Fibroblast of upper back skin (primary cell): ENCODE measurements at regions not wholly inside any gene's neighbourhood (a gene's known extent, or its start where the extent isn't known, plus 50 kb on each side); places are given as distances from the start of the nearest gene placed in this dataset.
"Not testable (repeated sequence)": the region's sequence is repeated elsewhere in the genome, so short reads cannot be mapped to it uniquely, and the experiment has no call there.

Experiments used
- DNase-seq: peaks from one replicate; pipeline ENCODE4 v3.0.0-alpha.2; 2013

DNA sequence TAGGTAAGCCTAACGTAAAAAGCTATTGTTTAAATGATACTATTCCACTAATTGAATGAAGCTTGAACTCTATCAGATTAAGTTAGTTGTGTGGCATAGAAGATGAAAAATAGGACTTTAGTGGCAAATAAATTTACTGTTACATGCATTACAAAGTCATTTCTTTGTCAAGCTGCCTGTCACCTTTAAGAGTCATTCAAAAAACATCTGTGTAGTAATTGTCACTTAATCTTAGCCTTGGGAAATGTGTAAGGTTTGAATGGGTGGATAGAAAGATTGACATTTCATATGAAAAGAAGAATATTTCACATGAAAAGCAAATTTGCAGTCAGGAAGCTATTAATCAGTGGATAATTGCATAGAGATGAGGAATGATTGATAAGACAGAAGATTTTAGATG lies 473.5 kb downstream of the DNAH5 start:
- no peak for DNase-seq

DNA sequence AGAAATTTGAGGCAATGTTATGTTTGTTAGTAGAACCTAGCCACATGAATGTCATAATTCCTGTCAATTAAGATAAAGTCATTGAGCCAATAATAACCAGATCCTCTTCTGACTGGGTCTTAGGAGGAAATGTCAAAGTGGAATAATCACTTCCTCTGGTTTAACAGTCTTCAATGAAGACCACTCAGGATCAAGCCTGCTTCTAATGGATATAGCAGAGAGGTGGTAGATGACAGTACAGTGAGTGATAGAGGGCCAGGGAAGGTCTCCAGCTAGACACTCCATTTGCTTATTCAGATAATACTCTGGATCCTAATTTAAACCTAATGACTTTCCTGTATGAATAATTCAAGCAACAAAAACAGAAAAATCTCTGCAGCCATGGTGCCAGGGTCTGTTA lies 474.2 kb downstream of the DNAH5 start:
- no peak for DNase-seq

DNA sequence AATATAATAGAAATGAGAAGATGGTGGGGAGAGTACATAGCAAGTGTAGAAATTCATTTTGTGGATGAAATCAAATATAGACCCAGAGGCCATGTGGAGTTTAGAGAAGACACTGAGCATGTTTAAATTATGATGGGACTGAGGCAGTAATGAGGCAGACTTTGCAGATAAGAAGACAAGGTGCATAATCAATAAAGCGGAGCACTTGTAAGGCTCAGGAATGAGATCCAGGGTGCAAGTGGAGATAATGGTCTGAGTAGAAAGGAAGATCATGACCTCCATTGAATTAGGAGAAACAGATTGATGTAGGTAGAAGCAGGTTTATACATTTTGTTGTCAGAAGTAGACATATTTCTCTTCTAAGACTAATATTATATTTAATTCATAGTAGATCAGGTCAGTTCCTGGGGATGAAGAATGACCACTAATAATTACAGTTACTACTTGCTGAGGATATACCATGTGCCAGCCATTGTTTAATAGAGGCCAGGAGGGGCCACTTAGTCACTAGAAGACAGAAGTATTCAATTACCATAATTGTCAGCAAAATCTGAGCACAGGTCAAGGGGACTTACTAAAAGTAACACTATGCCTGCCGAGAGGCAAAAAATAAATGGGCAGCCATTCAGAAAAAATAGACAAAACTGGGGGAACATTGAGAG lies 479.8 kb downstream of the DNAH5 start:
- no peak for DNase-seq

DNA sequence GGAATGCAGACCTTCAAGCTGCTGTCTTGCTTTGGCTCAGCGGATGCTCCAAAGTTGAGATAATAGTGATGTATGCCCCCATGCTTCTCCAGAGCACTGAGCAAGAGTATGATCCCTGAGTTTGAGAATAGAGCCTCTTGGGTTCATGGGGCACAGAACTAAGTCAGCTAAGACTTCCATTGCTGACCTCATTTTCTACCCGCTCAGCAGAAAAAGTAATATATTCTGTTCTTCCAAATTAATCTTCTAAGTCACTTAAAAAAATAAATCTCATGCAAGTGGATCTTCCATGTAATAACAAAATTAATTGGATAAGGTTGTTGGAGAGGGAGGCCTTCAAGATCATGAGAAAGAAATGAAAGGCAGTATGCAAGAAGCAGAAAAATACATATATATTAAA lies 483.9 kb downstream of the DNAH5 start:
- no peak for DNase-seq

DNA sequence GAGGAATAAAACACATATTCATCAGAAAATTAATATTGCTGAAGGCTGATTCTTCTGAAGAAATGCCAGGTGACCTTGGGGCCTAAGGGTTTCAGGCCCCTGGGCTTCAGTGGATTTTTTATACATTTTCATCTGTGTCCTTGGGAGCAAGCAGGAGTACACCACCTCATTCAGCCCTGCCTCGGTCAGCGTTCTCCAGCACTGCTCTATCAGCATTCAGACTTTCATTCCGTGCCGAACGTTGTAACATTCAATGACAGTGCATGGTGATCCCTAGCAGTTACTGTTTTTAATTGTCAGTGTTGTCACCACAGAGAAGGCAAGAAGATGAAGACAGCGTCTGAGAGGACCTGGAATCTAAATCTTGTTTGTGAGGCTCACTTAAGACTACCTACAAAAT lies 490.4 kb downstream of the DNAH5 start:
- DNase-seq, result no peak

DNA sequence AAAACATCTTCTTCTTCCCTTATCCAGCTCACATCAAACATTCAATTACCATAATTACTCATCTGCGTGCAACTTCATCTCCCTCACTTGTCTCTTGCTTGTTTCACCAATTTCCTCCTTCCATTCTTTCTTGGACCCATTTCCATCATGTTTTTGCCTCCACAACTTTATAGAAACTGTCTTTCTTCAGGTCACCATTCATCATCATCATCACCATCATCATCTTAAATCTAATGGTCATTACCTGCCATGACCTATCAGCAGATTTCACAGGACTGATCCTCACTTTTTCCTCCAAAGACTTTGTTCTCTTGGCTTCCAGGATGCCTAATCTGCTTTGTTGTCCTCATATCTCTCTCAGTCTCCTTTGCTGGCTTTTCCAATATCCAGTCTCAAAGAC lies 495.6 kb downstream of the DNAH5 start:
- DNase-seq, result no peak

DNA sequence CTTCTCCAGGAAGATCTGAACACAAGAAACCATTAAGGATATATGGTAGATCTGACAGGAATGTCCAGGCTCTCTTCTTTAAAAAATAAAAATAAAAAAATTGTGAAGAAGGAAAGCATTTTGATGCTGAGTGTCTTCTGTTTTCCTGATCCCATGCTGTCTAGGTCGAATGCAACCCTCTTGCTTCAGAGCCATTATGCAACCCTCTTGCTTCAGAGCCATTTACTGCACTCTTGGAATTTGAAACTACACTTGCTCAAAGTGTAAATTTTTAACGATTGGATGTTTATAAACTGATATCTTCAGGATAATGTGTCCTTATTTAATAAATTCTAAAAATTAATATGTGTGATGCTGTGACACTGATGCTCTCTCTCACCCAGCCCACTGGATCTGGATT lies 505.1 kb downstream of the DNAH5 start:
- DNase-seq, result no peak

DNA sequence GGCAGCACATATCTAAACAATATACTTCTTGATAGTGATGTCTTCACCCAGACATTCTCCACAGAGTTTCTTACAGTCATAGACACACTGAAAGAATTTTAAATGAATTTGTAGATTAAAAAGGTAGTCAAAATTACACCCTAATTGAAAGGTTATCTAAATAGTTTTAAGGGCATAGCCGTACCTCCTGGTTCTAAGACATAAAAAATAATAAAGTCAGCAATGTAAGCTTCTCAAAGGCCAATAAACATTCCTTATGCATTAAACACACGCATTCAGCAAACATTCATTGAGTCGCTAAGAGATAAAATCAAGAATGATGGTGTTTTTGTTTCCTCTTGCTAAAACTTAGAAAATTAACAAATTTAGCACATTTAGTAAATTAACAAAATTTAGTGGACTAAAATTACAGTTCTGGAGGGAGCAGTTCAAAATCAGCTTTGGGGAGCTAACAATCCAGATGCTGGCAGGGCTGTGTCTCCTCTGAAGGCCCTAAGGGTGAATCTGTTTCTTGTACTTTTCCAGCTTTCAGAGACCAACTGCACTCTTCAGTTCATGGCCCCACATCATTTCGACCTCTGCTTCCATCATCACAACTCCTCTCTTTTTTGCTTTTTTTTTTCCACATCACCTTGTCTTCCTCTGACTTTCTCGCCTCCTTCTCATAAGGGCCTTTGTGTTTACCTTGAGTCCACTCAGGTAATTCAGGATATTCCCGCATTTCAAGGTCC lies 516.5 kb downstream of the DNAH5 start:
- DNase-seq, result no peak

DNA sequence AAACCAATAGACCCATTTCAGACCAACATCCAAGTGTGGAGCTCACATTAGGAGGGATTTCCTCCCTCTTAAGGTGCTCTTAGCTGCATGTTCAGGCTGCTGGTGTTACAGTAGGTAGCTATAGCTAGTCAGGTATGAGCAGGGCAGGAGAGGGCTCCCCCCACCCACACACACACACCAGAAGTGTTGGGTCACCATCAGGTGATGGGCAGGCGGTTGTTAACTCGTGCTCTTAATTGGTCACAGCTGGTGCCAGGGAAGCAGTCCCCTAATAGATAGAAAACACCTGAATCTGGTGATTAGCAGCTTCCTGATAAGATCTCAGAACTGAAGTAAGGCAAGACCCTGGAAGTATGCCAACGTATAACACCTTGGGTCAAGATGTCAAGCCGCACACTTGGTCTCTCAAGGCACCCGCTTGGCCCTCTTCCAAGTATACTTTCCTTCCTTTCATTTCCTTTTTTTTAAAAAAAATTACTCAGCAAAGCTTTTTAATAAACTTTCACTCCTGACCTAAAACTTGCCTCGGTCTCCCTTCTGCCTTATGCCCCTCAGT lies 532.4 kb downstream of the DNAH5 start:
- DNase-seq, result no peak

DNA sequence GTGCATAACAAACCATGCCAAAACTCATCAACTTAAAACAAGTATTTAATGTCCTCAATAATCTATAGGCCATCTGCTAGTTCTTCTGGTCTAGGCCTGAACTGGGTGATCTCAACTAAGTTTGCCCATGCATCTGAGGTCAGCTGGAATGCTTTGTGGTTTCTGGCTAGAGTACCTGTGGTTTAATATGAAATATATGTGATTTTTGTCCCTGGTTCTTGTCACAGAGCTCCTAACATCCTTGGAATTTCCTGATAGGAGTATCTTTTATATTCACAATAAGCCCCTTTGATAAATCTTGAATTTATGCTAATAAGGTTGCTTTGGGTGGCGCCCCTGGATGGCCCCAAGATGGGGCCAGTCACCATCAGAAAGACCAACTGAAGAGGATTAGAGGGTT lies 535.9 kb downstream of the DNAH5 start:
- DNase-seq, result peak; percentile 44

DNA sequence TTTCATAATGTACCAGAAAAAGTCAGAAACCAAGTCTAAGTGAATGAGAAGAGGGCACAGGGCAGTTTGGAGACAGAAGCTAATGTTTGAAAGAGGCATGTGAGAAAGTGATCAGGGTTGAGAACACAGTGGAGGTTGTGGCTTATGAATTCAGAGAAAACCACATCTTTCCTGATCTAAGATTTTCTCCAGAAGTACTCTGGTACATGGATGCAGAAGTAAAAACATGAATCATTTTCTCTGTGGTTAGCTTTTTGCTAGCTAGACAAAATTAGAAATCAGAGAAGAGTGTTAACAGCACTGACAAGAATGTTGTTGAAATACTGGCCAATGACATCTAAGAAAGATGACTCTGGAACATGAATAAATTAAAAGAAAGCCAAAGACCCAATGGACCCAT lies 541.1 kb downstream of the DNAH5 start:
- peak; percentile 25 for DNase-seq

DNA sequence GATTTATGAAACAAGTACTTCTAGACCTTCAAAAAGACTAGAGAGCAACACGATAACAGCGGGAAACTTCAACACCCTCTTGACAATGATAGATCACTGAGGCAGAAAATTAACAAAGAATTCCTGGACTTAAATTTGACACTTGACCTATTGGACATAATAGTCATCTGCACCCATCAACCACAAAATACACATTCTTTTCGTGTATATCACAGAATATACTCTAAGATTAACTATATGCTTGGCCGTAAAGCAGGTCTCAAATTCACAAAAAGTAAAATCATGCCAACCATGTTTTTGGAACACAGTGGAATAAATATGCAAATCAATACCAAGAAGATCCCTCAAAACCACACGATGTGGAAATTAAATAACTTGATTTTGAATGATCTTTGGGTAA lies 559.4 kb downstream of the DNAH5 start:
- no peak for DNase-seq

DNA sequence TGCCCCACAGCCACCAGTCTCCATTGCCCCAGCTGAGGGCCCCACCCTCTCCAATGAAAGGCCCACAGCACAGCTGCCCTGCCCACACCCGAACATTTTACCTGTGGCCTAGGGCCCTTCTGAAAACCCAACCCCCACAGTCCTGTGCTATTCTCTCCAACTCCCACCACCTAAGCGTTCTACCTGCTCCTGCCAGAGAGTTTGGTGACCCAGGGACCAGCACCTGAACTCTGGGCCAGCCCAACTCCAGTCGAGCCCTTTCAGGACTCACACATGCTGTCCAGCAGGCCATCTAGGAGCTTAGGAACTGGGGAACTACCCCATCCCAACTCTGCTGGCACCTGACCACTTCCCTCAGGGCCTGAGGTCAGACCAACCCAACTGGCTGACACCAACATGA lies 562.3 kb downstream of the DNAH5 start:
- DNase-seq, result no peak

DNA sequence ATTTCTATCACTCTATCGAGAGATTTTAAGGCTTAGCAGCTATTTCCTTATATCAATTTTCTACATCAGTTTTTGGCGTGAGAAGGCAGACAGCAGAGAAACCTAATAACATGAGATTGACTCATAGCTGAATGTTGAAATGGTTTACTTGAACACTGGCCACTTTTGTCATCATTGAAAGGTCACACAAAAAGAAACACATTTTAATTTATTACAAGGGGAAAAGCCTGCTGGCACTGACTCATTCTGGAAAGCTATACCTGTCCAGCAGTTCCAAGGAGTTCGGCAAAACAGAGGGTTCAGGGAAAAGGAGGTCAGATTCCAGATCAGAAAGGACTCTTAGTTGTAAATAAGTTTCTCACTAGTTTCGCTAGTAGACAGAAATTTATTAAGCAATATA lies 566.4 kb downstream of the DNAH5 start:
- DNase-seq, result peak; percentile 21

DNA sequence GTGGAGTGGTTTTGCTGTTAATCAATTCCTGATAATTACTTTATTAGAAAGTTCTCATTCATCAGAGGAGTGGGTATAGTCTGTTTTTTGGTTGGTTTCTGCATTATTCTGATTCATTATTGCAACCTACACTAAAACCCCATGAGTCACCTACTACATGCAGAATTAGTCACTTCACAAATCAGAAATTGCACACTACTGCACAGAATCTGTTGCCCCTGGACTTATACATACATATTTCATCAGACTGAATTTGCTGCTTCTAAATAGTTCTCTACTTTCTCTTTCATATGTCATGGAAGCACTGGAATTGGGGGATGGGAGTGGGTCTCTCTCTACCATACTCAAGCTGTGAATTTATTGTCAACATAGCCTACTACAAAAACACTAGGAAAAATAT lies 585.1 kb downstream of the DNAH5 start:
- DNase-seq, result peak; percentile 82

DNA sequence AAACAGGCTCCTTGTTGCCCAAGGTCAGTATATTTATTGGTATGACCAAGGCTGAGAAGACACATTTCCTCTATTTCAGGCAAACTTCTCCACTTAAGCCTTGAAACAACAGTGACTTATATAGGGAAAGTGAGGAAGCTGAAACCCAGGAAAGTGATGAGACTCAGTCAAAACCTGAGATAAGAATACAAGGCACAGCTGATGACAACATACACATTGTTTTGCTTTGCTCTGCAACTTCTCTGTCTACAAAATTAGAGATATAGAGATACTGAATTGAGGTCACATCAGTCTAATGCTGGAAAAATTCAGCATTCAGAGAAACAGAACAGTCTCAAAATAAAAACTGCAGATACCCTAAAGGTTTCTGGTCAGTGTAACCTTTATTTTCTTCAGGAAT lies 586.1 kb downstream of the DNAH5 start:
- DNase-seq, result no peak

DNA sequence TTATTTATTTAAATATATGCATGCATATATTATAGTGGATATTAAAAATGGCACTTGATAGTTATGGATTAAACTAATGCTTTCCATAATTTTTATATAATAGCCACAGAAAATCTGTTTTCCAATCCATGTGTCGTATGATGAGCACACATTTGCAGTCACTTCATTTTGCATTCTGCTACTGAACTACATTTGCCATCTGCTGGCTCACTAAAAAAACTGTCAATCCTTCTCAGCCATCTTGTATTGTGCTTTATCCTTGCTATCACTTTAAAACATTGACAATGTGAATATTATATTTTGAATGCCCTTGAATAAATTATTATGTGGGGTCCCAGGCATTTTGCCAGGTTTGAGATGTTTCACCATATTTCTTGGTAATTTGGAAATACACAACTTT lies 586.6 kb downstream of the DNAH5 start:
- DNase-seq, result no peak

DNA sequence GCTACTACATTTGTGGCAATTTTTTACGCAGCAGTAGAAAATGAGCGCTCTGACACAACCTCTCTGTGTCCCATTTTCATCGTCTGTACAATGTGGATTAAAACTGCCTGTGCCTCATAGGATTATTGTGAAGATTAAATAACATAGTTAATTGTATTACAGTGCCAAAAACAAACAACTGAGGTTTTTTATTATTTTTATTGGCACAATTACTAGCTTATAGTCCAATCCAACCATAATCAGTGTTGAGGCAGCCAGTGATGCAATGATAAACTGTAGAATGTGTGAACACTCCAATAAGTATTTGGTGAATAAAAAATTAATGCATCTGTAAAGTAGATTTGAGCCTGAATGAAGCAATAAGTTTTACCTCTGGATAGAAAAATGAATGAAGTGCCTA lies 588.3 kb downstream of the DNAH5 start:
- DNase-seq, result no peak

DNA sequence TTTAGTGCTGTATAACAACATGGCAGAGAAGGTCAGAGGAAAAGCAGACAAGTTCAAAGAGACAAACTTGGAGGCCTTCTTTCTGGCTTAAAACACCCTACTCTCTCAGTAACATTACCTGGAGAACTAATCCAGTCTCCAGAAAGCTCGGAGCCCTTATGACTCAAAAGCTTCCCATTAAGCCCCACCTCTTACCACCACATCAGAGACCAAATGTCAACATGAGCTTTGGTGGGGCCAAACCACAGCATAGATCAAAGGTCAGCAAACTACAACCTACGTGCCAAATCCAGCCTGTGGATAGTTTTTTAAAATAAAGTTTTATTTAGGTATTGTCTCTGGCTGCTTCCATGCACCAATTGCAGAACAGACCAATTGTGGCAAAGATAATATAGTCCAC lies 589.9 kb downstream of the DNAH5 start:
- DNase-seq, result no peak

DNA sequence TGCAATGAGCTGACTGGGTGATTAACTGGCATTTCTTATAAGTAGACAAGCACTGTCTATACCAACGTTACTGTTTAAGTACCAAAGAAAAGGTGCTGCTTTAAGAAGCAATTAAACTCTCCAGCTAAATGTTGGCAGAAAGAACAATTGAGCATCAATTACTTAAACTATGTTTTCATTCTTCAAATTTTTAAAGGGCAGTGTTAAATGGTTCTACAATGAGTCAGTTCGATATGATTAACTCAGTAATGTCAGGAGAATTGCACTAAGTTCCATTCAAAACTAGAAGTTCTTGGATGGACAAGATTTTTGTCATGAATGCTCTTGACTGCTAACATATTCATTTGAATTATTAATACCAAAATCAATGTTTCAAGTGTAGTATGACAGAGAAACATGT lies 593.7 kb downstream of the DNAH5 start:
- DNase-seq, result peak; percentile 35

DNA sequence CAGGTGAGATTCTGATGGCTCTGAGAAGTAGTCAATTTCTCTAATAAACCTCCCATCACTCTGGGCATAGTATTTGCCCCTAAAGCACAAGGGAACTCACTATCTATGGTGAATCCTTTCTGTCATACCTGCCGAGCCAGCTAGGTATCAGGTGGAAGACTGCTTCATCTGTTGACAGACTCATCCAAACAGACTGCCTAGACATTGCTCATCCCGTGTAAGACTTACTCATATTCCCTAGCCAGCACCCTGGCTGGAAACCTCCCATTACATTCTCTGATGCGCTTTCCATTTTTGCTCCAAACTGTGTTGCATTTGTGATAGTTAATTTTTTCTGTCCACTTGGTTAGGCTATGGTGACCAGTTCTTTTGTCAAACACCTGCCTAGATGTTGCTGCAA lies 595.9 kb downstream of the DNAH5 start:
- no peak for DNase-seq

DNA sequence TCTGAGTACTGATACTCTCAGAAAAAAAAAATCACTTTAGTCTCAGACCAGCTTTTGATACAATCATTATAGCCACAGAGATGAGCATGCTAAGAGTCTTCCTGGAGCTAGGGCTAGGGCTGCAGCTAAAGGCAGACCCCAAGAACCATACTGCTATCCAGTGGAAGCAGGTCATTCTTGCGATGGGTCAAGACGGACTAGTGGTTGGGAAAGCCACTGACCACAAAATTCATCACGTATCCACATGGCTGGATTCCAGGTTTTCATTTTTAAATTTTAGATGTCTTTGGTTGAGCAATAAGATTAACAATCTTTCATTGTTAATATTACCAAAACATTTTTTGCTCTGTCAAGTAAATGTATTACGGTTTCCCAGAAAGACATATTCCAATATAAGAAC lies 598.1 kb downstream of the DNAH5 start:
- peak; percentile 46 for DNase-seq

DNA sequence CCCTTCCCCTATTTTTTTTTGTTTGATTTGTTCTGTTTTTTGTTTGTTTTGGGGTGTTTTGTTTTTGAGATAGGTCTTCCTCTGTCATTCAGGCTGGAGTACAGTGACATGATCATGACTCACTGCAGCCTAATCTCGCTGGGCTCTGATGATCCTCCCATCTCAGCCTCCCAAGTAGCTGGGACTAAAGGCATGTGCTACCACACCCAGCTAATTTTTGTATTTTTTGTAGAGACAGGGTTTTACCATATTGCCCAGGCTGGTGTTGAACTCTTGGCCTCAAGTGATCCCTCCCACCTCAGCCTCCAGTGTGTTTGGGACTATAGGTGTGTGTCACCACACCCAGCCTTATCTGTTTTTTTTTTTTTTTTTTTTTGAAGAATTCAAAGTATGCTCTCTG lies 605.4 kb downstream of the DNAH5 start:
- no peak for DNase-seq

DNA sequence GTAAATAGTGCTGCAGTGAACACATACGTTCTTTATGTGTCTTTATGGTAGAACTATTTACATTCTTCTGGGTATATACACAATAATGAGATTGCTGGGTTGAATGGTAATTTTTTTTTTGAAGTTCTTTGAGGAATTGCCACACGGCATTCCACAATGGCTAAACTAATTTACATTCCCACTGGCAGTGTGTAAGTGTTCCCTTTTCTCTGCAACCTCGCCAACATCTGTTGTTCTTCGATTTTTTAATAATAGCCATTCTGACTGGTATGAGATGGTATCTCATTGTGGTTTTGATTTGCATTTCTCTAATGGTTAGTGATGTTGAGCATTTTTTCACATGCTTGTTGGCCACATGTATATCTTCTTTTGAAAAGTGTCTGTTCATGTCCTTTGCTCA lies 609.5 kb downstream of the DNAH5 start:
- not testable (repeated sequence) for DNase-seq

DNA sequence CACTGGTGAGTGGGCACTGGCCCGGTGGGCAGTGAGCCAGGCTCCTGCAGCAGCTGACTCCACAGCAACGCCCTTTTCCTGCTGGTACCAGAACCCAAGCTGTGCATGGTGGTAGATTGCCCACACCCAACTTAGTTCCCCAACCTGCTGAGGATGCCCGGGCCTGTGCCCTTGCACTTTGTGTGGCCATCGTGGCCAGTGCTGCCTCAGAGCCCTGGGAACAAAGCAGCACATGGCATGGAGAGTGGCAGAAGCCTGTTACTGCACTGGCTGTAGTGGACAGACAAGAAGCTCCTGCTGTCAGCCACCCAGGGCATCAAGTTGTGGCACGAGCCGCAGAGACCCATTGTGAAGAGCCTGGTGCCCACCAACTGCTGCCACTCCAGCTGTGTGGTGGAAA lies 612.9 kb downstream of the DNAH5 start:
- no peak for DNase-seq
